GM19043 (cell line): ENCODE measurements at regions not wholly inside any gene's neighbourhood (a gene's known extent, or its start where the extent isn't known, plus 50 kb on each side); places are given as distances from the start of the nearest gene placed in this dataset.

ENCODE experiments used
- ATAC-seq: cut with Tn5 transposase; IDR thresholded peaks from one replicate; pipeline ENCODE4 v1.9.1; 2021; ENCODE audit warnings: low read depth; ENCODE audit not compliant: unreplicated experiment

GRCh38 chr3:59698091-59698490, 648.3 kb upstream of the CFAP20DC start:
- no peak for ATAC-seq

GRCh38 chr3:59696783-59697182, 647.0 kb upstream of the CFAP20DC start:
- no peak for ATAC-seq

GRCh38 chr3:59695860-59696259, 646.0 kb upstream of the CFAP20DC start:
- no peak for ATAC-seq

GRCh38 chr3:59692117-59692516, 642.3 kb upstream of the CFAP20DC start:
- ATAC-seq: no peak

- ATAC-seq: no peak
These were observed 641.1 kb upstream of the CFAP20DC start for GRCh38 chr3:59690886-59691285.

GRCh38 chr3:59688636-59689035, 638.8 kb upstream of the CFAP20DC start:
- no peak for ATAC-seq

- no peak for ATAC-seq
These were observed 635.6 kb upstream of the CFAP20DC start for GRCh38 chr3:59685432-59685831.

GRCh38 chr3:59684766-59685165, 634.9 kb upstream of the CFAP20DC start:
- ATAC-seq: no peak

- no peak for ATAC-seq
These were observed 631.1 kb upstream of the CFAP20DC start for GRCh38 chr3:59680919-59681318.

- ATAC-seq: no peak
These were observed 628.2 kb upstream of the CFAP20DC start for GRCh38 chr3:59677747-59678702.

- ATAC-seq: no peak
These were observed 625.7 kb upstream of the CFAP20DC start for GRCh38 chr3:59675495-59675894.

- ATAC-seq: no peak
These were observed 613.4 kb upstream of the CFAP20DC start for GRCh38 chr3:59663076-59663850.

GRCh38 chr3:59660852-59661625, 611.2 kb upstream of the CFAP20DC start:
- ATAC-seq: no peak

GRCh38 chr3:59660376-59660775, 610.6 kb upstream of the CFAP20DC start:
- ATAC-seq: no peak

GRCh38 chr3:59659755-59660154, 609.9 kb upstream of the CFAP20DC start:
- no peak for ATAC-seq

- no peak for ATAC-seq
These were observed 609.0 kb upstream of the CFAP20DC start for GRCh38 chr3:59658866-59659265.

- ATAC-seq: no peak
These were observed 608.4 kb upstream of the CFAP20DC start for GRCh38 chr3:59658274-59658673.

GRCh38 chr3:59655418-59656015, 605.7 kb upstream of the CFAP20DC start:
- ATAC-seq: no peak

- ATAC-seq: no peak
These were observed 604.9 kb upstream of the CFAP20DC start for GRCh38 chr3:59654480-59655417.
